HCT116 (cell line): ENCODE measurements at regions not wholly inside any gene's neighbourhood (a gene's known extent, or its start where the extent isn't known, plus 50 kb on each side); places are given as distances from the start of the nearest gene placed in this dataset.

Experiments
- ATAC-seq: fragments of 200-7000 bp; cut with Tn5 transposase; 2 replicates; pipeline ENCODE4 v1.9.1; 2020; ENCODE audit warnings: mild to moderate bottlenecking, moderate library complexity
- BruUV-seq: library from RNA; stranded (reverse); fragments of 400-500 nt; replicated peaks from 2 replicates; lab custom pipeline; 2021; lab: Mats Ljungman, UMichigan
- CTCF ChIA-PET: fragments of 300-600 bp; sonication (Branson Sonifier 250); formaldehyde crosslinking; loops from one replicate; lab custom pipeline; 2021; ENCODE audit warnings: antibody characterized with exemption; lab: Charles Lee
- POLR2A ChIA-PET: fragments of 300-600, 350-600 bp; sonication (Branson Sonifier 250); formaldehyde crosslinking; loops from one replicate; lab custom pipeline; 2021; ENCODE audit warnings: antibody characterized with exemption; lab: Charles Lee
- RAD21 ChIA-PET, 2 experiments: fragments of 300-600 bp; sonication (Branson Sonifier 250); formaldehyde crosslinking; loops; one replicate each; lab custom pipeline; 2023; ENCODE audit warnings: low total read pairs in 2 of 2; ENCODE audit not compliant: uncharacterized antibody in 2 of 2, unreplicated experiment in 2 of 2, low non-redundant PET in 1 of 2; lab: Charles Lee
- DNase-seq: peaks from one replicate; pipeline ENCODE4 v3.0.0-alpha.2; 2010; ENCODE audit warnings: low read depth, low spot score
- H2AFZ ChIP-seq: fragments of 200-600 bp; shearing (Covaris generic), sonication (generic); 2 replicates; pipeline ENCODE4 v1.6.1; 2017; ENCODE audit warnings: low read depth, mixed run types, mixed read lengths, antibody characterized with exemption, low read length; ENCODE audit not compliant: poor library complexity, severe bottlenecking
- H3K27ac ChIP-seq: 2 replicates; pipeline ENCODE4 v1.5.1; 2012; ENCODE audit warnings: low read depth, low read length
- H3K27me3 ChIP-seq: fragments of 200-600 bp; sonication (generic); 2 replicates; pipeline ENCODE4 v1.6.1; 2016; ENCODE audit warnings: mixed run types, low read length, mixed read lengths; ENCODE audit not compliant: insufficient read depth
- H3K36me3 ChIP-seq, 2 experiments: fragments of 200-500 bp in 1 of 2; fragments of 200-600 bp in 1 of 2; sonication (Bioruptor generic) in 1 of 2; sonication (generic) in 1 of 2; 2 replicates each; pipeline versions ENCODE4 v1.5.1 to v1.6.1; 2014 to 2016; ENCODE audit warnings: low read length in 2 of 2, inconsistent platforms in 1 of 2, mixed read lengths in 1 of 2, mixed run types in 1 of 2; ENCODE audit not compliant: insufficient read depth in 2 of 2, control insufficient read depth in 1 of 2
- H3K4me1 ChIP-seq, 2 experiments: fragments of 200-600 bp in 1 of 2; sonication (generic) in 1 of 2; 2 replicates each; pipeline versions ENCODE4 v1.5.1 to v1.6.1; 2012 to 2017; ENCODE audit warnings: low read length in 2 of 2, inconsistent platforms in 1 of 2, mild to moderate bottlenecking in 1 of 2, mixed read lengths in 1 of 2, mixed run types in 1 of 2, moderate library complexity in 1 of 2; ENCODE audit not compliant: insufficient read depth in 2 of 2, control insufficient read depth in 1 of 2
- H3K4me2 ChIP-seq: fragments of 200-600 bp; sonication (generic); 2 replicates; pipeline ENCODE4 v1.6.1; 2017; ENCODE audit warnings: mixed run types, low read length, mixed read lengths
- H3K4me3 ChIP-seq, 2 experiments: fragments of 200-600 bp in 1 of 2; sonication (generic) in 1 of 2; replicated peaks in 1 of 2; 2 replicates each; pipeline ENCODE4 v1.5.1; 2011 to 2016; ENCODE audit warnings: low read length in 2 of 2, control low read depth in 1 of 2, low read depth in 1 of 2, mild to moderate bottlenecking in 1 of 2, mixed read lengths in 1 of 2, mixed run types in 1 of 2
- H3K79me2 ChIP-seq: fragments of 200-600 bp; sonication (generic); 2 replicates; pipeline ENCODE4 v1.6.1; 2017; ENCODE audit warnings: mild to moderate bottlenecking, mixed run types, low read length, moderate library complexity, mixed read lengths; ENCODE audit not compliant: insufficient read depth
- H3K9ac ChIP-seq: fragments of 200-600 bp; sonication (generic); 2 replicates; pipeline ENCODE4 v1.6.1; 2016; ENCODE audit warnings: low read length, mixed read lengths
- H3K9me2 ChIP-seq: fragments of 200-600 bp; sonication (generic), shearing (Covaris generic); 2 replicates; pipeline ENCODE4 v1.6.1; 2017; ENCODE audit warnings: mixed run types, mild to moderate bottlenecking, moderate library complexity; ENCODE audit not compliant: insufficient read depth
- H3K9me3 ChIP-seq, 2 experiments: fragments of 200-500 bp in 1 of 2; fragments of 200-600 bp in 1 of 2; sonication (Bioruptor generic) in 1 of 2; sonication (generic) in 1 of 2; 2 replicates each; pipeline ENCODE4 v1.6.1; 2014 to 2017; ENCODE audit warnings: low read length in 2 of 2, mixed read lengths in 2 of 2, inconsistent platforms in 1 of 2, low read depth in 1 of 2, mild to moderate bottlenecking in 1 of 2, mixed run types in 1 of 2, moderate library complexity in 1 of 2; ENCODE audit not compliant: control insufficient read depth in 1 of 2, insufficient read depth in 1 of 2
- H4K20me1 ChIP-seq: fragments of 200-600 bp; sonication (generic), shearing (Covaris generic); 2 replicates; pipeline ENCODE4 v1.6.1; 2017; ENCODE audit warnings: mixed run types, mild to moderate bottlenecking, moderate library complexity; ENCODE audit not compliant: insufficient read depth
- CEBPB ChIP-seq: IDR thresholded peaks from 2 replicates; pipeline ENCODE4 v1.6.1; 2012; ENCODE audit warnings: low read depth
- ELF1 ChIP-seq: IDR thresholded peaks from 2 replicates; pipeline ENCODE4 v1.6.1; 2012; ENCODE audit warnings: low read depth, borderline replicate concordance
- EZH2 ChIP-seq: fragments of 200-600 bp; sonication (generic); IDR thresholded peaks from 2 replicates; pipeline ENCODE4 v1.6.1; 2017; ENCODE audit warnings: antibody characterized with exemption, mixed run types
- EZH2phosphoT487 ChIP-seq: fragments of 200-600 bp; IDR thresholded peaks from 2 replicates; pipeline ENCODE4 v1.6.1; 2018; ENCODE audit warnings: antibody characterized with exemption, borderline replicate concordance
- FOSL1 ChIP-seq: IDR thresholded peaks from 2 replicates; pipeline ENCODE4 v1.6.1; 2012; ENCODE audit warnings: low read depth
- POLR2A ChIP-seq: IDR thresholded peaks from 2 replicates; pipeline ENCODE4 v1.7.0; 2011; ENCODE audit warnings: borderline replicate concordance; ENCODE audit not compliant: insufficient read depth, insufficient read length; ENCODE audit errors: extremely low read depth
- POLR2AphosphoS5 ChIP-seq: IDR thresholded peaks from 2 replicates; pipeline ENCODE4 v1.6.1; 2011; ENCODE audit warnings: mild to moderate bottlenecking, low read depth, low read length, moderate library complexity
- RAD21 ChIP-seq: IDR thresholded peaks from 2 replicates; pipeline ENCODE4 v1.6.1; 2012; ENCODE audit warnings: low read depth, mild to moderate bottlenecking
- REST ChIP-seq: IDR thresholded peaks from 2 replicates; pipeline ENCODE4 v1.6.1; 2012; ENCODE audit warnings: low read depth
- SRF ChIP-seq: IDR thresholded peaks from 2 replicates; pipeline ENCODE4 v1.6.1; 2012; ENCODE audit warnings: low read depth
- ZBTB33 ChIP-seq: IDR thresholded peaks from 2 replicates; pipeline ENCODE4 v1.6.1; 2011; ENCODE audit warnings: mild to moderate bottlenecking, low read length, moderate library complexity; ENCODE audit not compliant: insufficient replicate concordance; ENCODE audit errors: extremely low read depth
- intact Hi-C: fragments of 100-400 bp; cut with micrococcal nuclease; formaldehyde crosslinking; loops from 2 replicates; pipeline ENCODE4 v1.10.0; 2022

DNA sequence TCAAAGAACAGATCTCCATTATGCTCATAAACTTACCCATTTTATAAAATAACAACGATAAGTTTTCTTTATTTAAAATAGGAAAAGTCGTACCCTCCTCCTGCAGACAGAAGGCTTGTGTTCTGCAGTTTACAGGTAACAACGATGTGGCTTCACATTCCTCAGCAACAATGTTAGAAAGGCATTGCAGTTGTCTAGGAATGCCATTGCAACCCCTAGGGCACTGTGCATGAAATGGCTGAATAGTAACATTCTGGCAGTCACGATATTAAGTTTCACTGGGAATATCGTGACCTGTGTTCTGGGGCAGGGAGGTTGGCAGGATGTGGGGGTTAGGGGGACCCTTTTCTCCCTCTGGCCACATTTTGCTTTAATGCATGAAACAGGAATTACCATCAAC is 331.9 kb downstream of the DEPDC1B start (continued):
- TF ChIP-seq REST: no peak
- TF ChIP-seq POLR2AphosphoS5: no peak
- no peak for TF ChIP-seq POLR2A
- no peak for TF ChIP-seq FOSL1
- TF ChIP-seq, all 23 proteins: peak for 0

DNA sequence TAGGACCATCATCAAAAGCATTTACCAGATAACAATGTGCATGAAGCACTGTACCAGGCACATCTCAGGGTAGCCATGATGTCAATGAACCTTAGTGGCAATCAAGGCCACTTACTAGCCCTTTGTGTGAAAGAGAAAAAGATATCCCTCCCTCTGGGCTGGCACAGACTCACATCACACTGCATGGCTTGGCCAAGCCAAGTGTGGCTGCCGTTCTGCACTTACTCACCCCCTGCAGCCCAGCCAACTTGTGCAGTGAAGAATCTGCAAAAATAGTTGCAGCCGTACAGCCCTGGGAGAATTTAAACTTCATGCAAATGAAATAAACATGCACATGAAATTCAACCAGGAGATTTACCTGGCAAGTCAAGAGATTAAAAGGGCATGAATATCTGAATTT is 333.5 kb downstream of the DEPDC1B start:
- H4K20me1 ChIP-seq: no peaks in the 10 kb centered on the region
- H3K36me3 ChIP-seq: no peaks in the 10 kb centered on the region
- CTCF ChIA-PET: no interaction called here
- no TSS peak for BruUV-seq
- DNase-seq (no peak), ATAC-seq (no peak)
- no peak overlapping the region for H2AFZ ChIP-seq
- no peak overlapping the region for H3K4me2 ChIP-seq
- H3K27ac ChIP-seq: no peak overlapping the region
- no peak overlapping the region for H3K4me3 ChIP-seq
- POLR2A ChIA-PET: no interaction called here
- no peaks in the 10 kb centered on the region for H3K79me2 ChIP-seq
- intact Hi-C loops: no loop called here
- H3K9me3 ChIP-seq: no peaks in the 10 kb centered on the region
- H3K9me2 ChIP-seq: no peaks in the 10 kb centered on the region
- no peak overlapping the region for H3K9ac ChIP-seq
- no peaks in the 10 kb centered on the region for H3K4me1 ChIP-seq
- RAD21 ChIA-PET: no interaction called here
- H3K27me3 ChIP-seq: peaks cover 3% of the 10 kb centered on the region; the same call in 1 of the 2 replicates
- TF ChIP-seq FOSL1 (no peak), ELF1 (no peak), EZH2phosphoT487 (no peak), SRF (no peak), EZH2 (no peak), RAD21 (no peak), ZBTB33 (no peak), CEBPB (no peak)
